NOMO-1 treated with DMSO at 0.1 percent for 48 hours (cell line): ENCODE measurements at regions not wholly inside any gene's neighbourhood (a gene's known extent, or its start where the extent isn't known, plus 50 kb on each side); places are given as distances from the start of the nearest gene placed in this dataset.
"Not testable (repeated sequence)": the region's sequence is repeated elsewhere in the genome, so short reads cannot be mapped to it uniquely, and the experiment has no call there.

Source experiments
- DNase-seq: peaks from one replicate; lab custom pipeline; 2025; ENCODE audit not compliant: unreplicated experiment; lab: John Stamatoyannopoulos, UW

DNA sequence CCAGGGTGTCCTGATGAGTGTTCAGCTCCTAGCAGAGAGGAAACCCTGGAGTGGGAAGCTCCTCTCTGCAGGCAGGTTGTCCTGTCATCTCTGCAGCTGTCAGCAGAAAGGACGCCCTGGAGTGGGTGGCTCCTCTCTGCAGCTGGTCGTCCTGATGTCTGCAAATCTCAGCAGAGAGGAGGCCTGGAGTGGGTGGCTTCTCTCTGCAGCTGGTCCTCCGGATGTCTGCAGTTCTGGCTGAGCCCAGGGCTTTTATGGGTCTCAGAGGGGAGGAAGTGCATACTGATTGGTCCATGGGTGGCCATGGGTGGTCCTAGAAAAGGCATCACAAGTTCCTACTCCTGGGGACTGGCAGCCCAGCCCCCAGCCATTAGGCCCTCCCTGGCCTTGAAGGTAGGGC is 102.6 kb upstream of the BNIP2 start:
- no peak for DNase-seq

GRCh38 chr15:59791079-59791478 is 102.0 kb upstream of the BNIP2 start:
- DNase-seq = no peak

DNA sequence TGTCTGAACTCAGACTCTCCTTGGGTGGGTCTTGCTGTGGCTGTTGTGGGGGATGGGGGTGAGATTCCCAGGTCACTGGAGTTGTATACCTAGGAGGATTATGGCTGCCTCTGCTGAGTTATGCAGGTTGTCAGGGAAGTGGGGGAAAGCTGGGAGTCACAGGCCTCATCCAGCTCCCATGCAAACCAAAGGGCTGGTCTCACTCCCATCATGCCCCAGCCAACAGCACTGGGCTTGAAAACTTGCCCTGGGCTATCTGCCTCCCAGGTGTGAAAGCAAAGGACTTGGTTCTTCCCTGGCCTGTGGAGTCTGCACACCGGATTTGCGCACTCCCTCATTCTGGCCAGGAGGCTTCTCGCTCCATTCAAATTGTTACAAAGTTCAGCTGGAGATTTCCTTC is 97.3 kb upstream of the BNIP2 start:
- DNase-seq = not testable (repeated sequence)

DNA sequence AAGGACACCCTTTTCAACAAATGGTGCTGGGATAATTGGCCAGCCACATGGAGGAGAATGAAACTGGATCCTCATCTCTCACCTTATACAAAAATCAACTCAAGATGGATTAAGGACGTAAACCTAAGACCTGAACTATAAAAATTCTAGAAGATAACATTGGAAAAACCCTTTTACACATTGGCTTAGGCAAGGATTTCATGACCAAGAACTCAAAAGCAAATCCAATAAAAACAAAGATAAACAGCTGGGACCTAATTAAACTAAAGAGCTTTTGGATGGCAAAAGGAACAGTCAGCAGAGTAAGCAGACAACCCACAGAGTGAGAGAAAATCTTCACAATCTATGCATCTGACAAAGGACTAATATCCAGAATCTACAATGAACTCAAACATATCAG is 96.9 kb upstream of the BNIP2 start:
- DNase-seq = not testable (repeated sequence)

GRCh38 chr15:59783774-59784520 is 94.8 kb upstream of the BNIP2 start:
- not testable (repeated sequence) for DNase-seq

DNA sequence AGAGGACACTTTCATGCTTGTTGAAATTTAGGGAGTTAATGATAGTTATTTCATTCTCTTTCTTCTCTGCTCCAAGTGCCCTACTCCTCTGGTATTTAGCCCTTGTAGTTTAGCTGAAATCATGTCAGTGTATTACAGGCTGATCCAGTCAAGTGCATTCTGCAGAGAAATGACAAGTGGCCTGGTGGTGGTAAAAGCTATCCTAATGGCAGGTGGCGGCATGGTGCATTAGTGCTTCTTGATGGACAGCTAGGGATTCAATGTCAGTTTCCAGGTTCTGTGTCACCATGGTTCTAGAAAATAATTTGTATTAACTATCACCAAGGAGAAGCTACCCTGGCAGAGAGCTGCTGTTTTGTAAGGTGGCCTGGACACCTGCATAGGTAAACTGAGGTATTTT is 90.0 kb upstream of the BNIP2 start:
- no peak for DNase-seq

DNA sequence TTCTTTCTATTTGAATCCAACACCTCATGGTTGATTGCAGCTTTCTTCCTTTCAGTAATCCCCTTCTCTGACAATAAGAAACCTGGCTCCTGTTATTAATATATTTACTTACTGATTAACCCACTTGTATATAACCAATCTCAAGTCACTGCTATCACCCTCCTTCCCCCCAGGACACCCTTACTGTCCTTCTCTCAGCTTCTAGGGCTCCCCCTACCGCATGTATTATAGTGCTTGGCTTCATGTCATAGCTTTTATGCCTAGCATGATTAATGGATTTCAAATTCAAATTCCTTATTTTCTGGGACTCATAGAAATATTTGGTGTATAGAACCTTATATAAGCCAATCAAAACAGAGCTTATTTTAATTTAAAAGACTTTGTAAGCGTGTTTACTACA is 75.7 kb upstream of the BNIP2 start:
- DNase-seq = no peak

DNA sequence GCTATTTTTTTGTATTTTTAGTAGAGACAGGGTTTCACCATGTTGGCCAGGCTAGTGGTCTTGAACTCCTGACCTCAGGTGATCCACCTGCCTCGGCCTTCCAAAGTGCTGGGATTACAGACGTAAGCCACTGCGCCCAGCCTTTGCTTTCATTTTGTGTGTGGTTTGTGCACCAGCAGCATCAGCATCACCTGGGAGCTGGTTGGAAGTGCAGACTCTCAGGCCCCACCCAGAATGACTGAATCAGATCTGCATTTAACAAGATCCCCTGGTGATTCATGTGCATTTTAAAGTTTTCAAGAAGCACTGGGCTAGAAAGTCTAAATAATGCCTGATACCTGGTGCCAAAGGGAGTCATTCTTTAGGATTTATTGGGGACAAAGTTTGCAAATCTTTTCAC is 73.4 kb upstream of the BNIP2 start:
- DNase-seq = no peak

- not testable (repeated sequence) for DNase-seq
Observed at GRCh38 chr15:59760256-59760655, 71.1 kb upstream of the BNIP2 start.

DNA sequence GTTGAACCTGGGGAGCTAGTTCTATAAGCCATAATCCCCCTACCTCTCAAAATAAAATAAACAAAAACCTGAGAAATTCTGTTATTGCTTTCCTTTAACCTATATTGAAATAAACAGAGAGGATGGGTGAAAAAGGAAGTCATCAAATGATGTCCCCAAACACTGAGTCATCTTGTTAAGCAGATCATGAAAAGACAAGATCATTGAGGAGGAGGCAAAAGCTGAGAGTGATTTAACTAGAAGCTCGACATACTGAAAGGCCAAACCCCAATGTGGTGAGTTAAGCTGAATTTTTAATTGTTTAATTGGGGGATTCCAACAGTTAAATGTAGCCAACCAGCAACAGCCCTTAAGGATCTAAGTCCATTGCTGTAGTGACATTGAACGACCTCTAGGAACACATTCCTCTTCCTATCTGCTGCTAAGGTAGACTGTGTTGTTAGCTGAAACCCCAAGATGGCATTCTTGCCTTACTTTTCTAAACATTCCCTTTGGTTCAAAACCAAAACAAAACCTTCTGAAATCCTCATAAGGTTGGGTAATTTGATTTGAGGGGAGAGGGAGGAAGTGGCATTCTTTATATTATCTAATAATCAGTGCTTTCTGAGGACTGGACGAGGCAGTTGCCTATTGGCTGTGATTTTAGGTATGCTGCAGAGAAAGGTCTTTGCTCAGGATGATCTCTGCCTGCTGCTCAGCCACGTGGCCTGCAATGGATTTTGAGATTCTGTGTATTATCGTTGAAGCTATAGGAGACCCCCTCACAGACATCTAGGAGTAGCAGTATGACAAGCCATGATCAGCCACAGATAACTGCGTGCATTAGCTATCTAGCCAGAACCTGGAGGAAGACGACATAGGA is 62.7 kb upstream of the BNIP2 start:
- DNase-seq = no peak

DNA sequence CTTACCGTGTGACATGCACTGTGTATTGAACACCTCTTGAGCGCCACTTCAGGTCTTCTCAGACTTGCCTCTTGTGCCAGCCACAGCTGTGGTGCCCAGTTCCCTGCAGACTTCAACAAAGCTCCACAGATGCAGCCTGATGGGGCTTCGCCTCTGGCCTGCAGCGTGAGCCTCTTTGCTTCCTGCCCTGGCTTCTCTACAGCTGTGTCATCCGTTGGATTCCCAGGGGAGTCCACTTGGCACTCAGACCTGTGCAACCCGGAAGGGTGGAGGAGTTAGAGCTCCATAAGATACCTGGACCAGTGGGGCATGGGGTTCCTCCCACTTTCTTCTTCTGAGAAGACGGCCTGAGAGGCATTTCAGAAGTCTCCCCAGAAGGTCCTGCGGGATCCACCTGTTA is 57.7 kb upstream of the BNIP2 start:
- no peak for DNase-seq

- no peak for DNase-seq
Observed at GRCh38 chr15:59741274-59741906, 52.3 kb upstream of the BNIP2 start.

DNA sequence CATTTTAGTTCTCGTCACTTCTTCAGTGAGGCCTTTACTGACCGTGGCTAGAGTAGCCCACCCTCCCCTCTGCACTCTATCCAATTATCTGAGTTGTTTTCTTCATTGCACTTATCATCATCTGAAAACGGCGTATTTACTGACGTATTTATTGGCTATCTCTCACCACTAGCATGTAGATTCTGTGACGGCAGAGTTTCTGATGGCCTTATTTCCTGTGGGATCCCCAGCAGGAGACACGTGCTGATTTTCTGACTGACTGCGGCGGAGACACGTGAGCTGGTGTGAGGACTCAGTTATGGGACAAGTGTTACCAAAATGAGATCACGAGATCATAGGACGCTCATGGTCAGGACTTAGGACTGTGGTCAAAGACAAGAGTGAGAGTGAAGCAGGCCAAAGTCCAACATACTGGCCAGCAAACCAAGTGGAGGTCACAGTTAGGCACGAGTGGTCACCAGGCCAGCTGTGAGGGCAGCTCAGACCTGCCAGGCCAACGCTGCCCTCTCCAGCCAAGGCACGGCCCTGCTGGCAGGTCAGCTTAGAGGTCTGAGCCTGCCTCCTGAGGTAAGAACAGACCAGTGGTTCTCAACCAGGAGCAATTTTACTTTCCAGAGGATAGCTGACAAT is 50.6 kb upstream of the BNIP2 start:
- no peak for DNase-seq
